ENCODE measurements at regions not wholly inside any gene's neighbourhood (a gene's known extent, or its start where the extent isn't known, plus 50 kb on each side); places are given as distances from the start of the nearest gene placed in this dataset.

DNA sequence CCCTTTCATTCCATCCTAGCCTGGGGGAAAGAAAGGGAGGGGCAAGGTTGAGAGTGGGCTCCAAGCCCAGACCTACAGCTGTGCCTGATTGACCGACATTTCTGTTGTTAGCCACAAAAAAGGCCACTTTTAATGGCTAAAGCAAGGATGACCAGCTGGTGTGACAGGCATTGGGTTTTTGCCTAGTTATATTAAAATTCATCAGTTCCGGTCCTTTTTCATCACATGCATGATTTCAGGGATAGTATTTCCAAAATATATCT, 192.3 kb downstream of the ZNF326 start:
- Mint-ChIP-seq H3K9me3 (no peaks in the 10 kb centered on the region), H3K36me3 (ENCODE audit: low read depth) (no peaks in the 10 kb centered on the region), H3K27ac (no peak overlapping the region), H3K4me1 (no peaks in the 10 kb centered on the region), H3K4me3 (no peak overlapping the region), H3K27me3 (ENCODE audit: low read depth) (peaks cover 13% of the 10 kb centered on the region)
- TF ChIP-seq, protein P1, sequence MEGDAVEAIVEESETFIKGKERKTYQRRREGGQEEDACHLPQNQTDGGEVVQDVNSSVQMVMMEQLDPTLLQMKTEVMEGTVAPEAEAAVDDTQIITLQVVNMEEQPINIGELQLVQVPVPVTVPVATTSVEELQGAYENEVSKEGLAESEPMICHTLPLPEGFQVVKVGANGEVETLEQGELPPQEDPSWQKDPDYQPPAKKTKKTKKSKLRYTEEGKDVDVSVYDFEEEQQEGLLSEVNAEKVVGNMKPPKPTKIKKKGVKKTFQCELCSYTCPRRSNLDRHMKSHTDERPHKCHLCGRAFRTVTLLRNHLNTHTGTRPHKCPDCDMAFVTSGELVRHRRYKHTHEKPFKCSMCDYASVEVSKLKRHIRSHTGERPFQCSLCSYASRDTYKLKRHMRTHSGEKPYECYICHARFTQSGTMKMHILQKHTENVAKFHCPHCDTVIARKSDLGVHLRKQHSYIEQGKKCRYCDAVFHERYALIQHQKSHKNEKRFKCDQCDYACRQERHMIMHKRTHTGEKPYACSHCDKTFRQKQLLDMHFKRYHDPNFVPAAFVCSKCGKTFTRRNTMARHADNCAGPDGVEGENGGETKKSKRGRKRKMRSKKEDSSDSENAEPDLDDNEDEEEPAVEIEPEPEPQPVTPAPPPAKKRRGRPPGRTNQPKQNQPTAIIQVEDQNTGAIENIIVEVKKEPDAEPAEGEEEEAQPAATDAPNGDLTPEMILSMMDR (IDR thresholded peaks at IDR 0.05; ENCODE audit: unreplicated experiment in 3 of 3), result no peak

DNA sequence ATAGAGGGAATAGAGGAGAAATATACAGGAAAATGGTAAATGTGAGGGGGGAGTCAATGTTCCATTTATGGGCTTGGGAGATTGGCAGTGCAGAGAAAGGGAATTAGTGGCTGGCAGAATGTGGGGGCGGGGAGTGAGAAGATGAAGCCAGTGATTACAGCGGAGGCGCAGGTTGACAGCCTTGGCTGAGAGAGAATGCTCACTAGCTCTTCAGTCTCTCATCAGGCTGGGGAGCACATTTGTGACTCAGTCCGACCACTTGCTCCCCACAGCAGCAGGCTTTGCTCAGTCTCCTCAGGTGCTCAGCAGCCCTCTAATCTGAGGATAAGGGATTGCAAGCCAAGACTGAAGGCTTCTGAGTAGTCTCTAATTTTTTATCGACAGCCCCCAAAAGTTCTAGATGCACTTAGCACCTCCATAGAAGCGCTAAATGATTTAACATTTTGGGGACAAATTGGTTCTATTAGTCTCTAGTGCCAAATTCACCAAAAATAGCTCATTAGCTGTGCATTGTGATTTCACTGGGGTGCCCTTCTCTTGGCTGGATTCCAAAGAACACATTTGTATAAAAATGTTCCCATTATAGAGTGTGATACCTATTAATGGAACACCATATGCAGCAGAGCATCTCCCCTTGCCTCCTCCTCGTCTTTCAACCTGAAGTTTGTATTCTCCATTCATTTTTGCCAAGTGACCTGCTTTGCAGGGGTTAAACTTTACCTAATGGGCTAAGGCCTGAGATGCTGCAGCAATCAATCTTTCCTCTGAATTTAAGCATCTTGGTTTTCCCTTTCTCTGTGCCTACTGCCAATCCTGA, 191.8 kb downstream of the ZNF326 start:
- no peak overlapping the region for H3K4me3 Mint-ChIP-seq
- H3K27ac Mint-ChIP-seq, result no peak overlapping the region
- H3K36me3 Mint-ChIP-seq (ENCODE audit: low read depth), result no peaks in the 10 kb centered on the region
- H3K27me3 Mint-ChIP-seq (ENCODE audit: low read depth), result peaks cover 16% of the 10 kb centered on the region
- H3K9me3 Mint-ChIP-seq, result no peaks in the 10 kb centered on the region
- TF ChIP-seq, protein P1 (IDR thresholded peaks at IDR 0.05; ENCODE audit: unreplicated experiment in 3 of 3), result no peak
- no peaks in the 10 kb centered on the region for H3K4me1 Mint-ChIP-seq

DNA sequence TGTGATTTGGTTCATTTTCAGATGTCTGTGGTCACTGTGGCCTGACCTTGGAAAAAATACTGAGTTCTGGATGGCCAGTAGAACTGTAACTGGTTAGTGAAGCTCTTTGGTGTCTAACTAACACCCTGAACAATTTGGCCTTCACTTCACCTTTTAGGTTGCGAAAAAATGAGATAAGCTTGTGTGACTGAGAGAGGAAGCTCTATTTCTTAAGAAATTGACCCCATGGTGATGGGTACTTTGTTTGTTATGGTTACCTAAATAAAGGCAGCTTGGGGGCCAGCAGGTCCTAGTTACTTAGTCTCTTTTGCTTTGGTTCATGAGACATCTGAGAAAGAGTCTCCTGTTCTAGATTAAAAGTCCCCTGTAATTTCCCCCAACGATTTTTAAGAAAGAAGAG, 181.6 kb downstream of the ZNF326 start:
- Mint-ChIP-seq H3K4me3 (no peak overlapping the region), H3K36me3 (ENCODE audit: low read depth) (no peaks in the 10 kb centered on the region), H3K4me1 (no peaks in the 10 kb centered on the region), H3K27ac (no peak overlapping the region), H3K27me3 (ENCODE audit: low read depth) (peaks cover 4% of the 10 kb centered on the region), H3K9me3 (no peaks in the 10 kb centered on the region)
- TF ChIP-seq, protein P1 (IDR thresholded peaks at IDR 0.05; ENCODE audit: unreplicated experiment in 3 of 3), result no peak

DNA sequence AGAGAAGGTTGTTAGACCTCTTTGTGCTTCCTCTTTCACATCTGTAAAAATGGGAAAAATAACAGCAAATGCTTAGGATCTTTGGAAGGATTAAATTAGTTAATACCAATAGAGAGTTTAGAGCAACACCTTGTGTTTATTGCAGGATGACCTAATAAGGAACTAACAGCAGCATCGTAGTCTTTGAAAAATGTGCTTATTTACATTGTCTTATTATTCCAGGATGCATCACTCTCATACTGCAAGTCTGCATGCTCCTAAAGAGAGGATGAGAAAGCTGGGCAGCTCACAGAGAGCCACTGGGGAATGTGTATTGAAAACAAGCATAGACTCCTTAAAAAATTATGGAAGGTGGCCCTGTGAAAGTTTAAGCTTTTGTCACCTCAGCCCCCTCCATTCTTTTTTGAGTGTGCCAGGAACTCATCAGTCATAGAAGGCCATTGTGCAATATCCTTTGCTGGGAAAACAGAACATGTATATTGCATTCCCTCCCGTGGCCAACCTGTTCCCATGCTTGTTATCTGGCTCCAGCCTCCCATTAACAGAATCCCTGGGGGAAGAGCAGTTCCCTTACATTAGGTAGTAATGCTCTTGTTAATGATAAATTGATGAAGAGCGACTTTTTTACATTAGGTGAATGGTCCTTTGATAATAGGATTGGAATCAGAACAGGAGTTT, 180.7 kb downstream of the ZNF326 start:
- Mint-ChIP-seq H3K36me3 (ENCODE audit: low read depth) (no peaks in the 10 kb centered on the region), H3K9me3 (no peaks in the 10 kb centered on the region), H3K4me1 (no peaks in the 10 kb centered on the region), H3K27ac (no peak overlapping the region), H3K4me3 (no peak overlapping the region), H3K27me3 (ENCODE audit: low read depth) (peaks cover 4% of the 10 kb centered on the region)
- TF ChIP-seq, protein P1 (IDR thresholded peaks at IDR 0.05; ENCODE audit: unreplicated experiment in 3 of 3), result no peak

DNA sequence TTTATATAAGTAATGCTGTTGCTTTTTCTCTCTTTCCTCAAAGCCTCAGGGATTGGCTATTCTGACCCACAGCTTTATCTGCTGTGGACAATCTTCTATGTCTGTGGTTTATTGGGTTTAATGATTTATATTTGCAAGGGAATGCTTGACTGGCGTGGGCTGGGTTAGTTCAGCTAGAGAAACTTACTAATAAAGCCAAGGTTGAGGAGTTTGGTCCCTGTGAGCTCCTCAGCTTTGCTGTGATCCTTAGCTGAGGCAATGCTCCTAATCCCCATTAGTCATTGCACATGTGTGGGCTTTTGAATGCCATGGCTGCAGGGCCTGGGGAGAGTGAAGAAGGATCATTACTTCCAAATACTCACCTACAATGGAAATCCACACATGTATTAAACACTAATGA, 179.3 kb downstream of the ZNF326 start:
- Mint-ChIP-seq H3K9me3 (no peaks in the 10 kb centered on the region), H3K27ac (no peak overlapping the region), H3K27me3 (ENCODE audit: low read depth) (peaks cover 4% of the 10 kb centered on the region), H3K4me3 (no peak overlapping the region), H3K4me1 (no peaks in the 10 kb centered on the region), H3K36me3 (ENCODE audit: low read depth) (no peaks in the 10 kb centered on the region)
- TF ChIP-seq, protein P1 (IDR thresholded peaks at IDR 0.05; ENCODE audit: unreplicated experiment in 3 of 3), result no peak

DNA sequence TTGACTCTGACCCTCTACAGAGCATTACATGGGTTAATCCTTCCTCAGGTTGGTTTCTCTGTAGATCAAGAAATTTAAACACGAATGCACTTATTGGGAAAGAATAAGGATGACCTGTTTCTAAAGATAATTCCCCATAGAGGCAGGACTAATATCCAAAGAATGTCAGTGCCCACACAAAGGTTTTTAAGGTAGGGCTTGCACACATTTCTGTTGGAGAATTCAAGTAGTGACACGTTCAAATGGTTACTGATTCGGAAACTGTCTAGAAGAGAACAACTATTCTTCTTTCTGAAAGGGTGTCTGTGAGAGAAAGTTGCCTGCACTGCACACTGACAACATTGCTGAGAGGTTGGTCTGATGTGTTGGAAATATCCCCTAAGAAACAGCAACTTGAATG, 167.3 kb downstream of the ZNF326 start:
- Mint-ChIP-seq H3K36me3 (ENCODE audit: low read depth) (no peaks in the 10 kb centered on the region), H3K9me3 (peaks cover 5% of the 10 kb centered on the region), H3K27me3 (ENCODE audit: low read depth) (peaks cover 5% of the 10 kb centered on the region), H3K4me1 (no peaks in the 10 kb centered on the region), H3K27ac (no peak overlapping the region), H3K4me3 (no peak overlapping the region)
- TF ChIP-seq, protein P1 (IDR thresholded peaks at IDR 0.05; ENCODE audit: unreplicated experiment in 3 of 3), result no peak
